WTC11 (cell line): ENCODE measurements at regions not wholly inside any gene's neighbourhood (a gene's known extent, or its start where the extent isn't known, plus 50 kb on each side); places are given as distances from the start of the nearest gene placed in this dataset.

ENCODE experiments used
- ATAC-seq: fragments of 200-7000 bp; cut with Tn5 transposase; 2 replicates; pipeline ENCODE4 v1.10.0; 2021; ENCODE audit warnings: mild to moderate bottlenecking, moderate library complexity
- CTCF ChIA-PET: fragments of 300-600 bp; sonication (Branson Sonifier 250); formaldehyde crosslinking; loops from one replicate; lab custom pipeline; 2021; ENCODE audit warnings: antibody characterized with exemption; lab: Charles Lee
- POLR2A ChIA-PET: fragments of 350-600 bp; sonication (Branson Sonifier 250); formaldehyde crosslinking; loops from one replicate; lab custom pipeline; 2021; ENCODE audit warnings: antibody characterized with exemption; lab: Charles Lee
- DNase-seq: peaks from one replicate; pipeline ENCODE4 v3.0.0; 2021; ENCODE audit warnings: low spot score
- H3K27ac Mint-ChIP-seq: 2 replicates; pipeline ENCODE4 v1.8.0; 2021; ENCODE audit warnings: mixed read lengths
- H3K27me3 Mint-ChIP-seq: 2 replicates; pipeline ENCODE4 v1.8.0; 2021; ENCODE audit warnings: low read depth, mild to moderate bottlenecking, moderate library complexity, mixed read lengths
- H3K36me3 Mint-ChIP-seq: 2 replicates; pipeline ENCODE4 v1.8.0; 2021; ENCODE audit warnings: mixed read lengths
- H3K4me1 Mint-ChIP-seq: 2 replicates; pipeline ENCODE4 v1.8.0; 2022; ENCODE audit warnings: mixed read lengths
- H3K4me3 Mint-ChIP-seq: 2 replicates; pipeline ENCODE4 v1.8.0; 2021; ENCODE audit warnings: mild to moderate bottlenecking, moderate library complexity, mixed read lengths
- H3K9me3 Mint-ChIP-seq: 2 replicates; pipeline ENCODE4 v1.8.0; 2021; ENCODE audit warnings: mixed read lengths
- EMX1 ChIP-seq: fragments of 250-450 bp; sonication (Bioruptor Pico); IDR thresholded peaks from 2 replicates; pipeline ENCODE4 v1.8.0; 2021; ENCODE audit warnings: mild to moderate bottlenecking
- GTF2I ChIP-seq: fragments of 250-450 bp; sonication (Bioruptor Pico); conservative IDR thresholded peaks from 2 replicates; pipeline ENCODE4 v1.4.0; 2021; ENCODE audit warnings: mild to moderate bottlenecking
- NFYB ChIP-seq: sonication (generic); formaldehyde crosslinking; conservative IDR thresholded peaks from 2 replicates; pipeline ENCODE4 v1.8.0; 2022; ENCODE audit warnings: low read depth, missing genetic modification reagents
- SP1 ChIP-seq: sonication (generic); formaldehyde crosslinking; conservative IDR thresholded peaks from 2 replicates; pipeline ENCODE4 v1.8.1; 2022; ENCODE audit warnings: missing genetic modification reagents
- TEAD1 ChIP-seq: sonication (generic); formaldehyde crosslinking; IDR thresholded peaks from 2 replicates; pipeline ENCODE4 v1.8.0; 2022; ENCODE audit warnings: mild to moderate bottlenecking, missing genetic modification reagents
- ZNF317 ChIP-seq: sonication (generic); formaldehyde crosslinking; IDR thresholded peaks from 2 replicates; pipeline ENCODE4 v1.8.1; 2023; ENCODE audit warnings: low read depth, mild to moderate bottlenecking, moderate library complexity, missing genetic modification reagents, borderline replicate concordance
- ZNF396 ChIP-seq: fragments of 250-450 bp; sonication (Bioruptor Pico); IDR thresholded peaks from 2 replicates; pipeline ENCODE4 v1.8.0; 2021; ENCODE audit warnings: mild to moderate bottlenecking, moderate library complexity, borderline replicate concordance
- ZNF416 ChIP-seq: fragments of 250-450 bp; sonication (Bioruptor Pico); IDR thresholded peaks from 2 replicates; pipeline ENCODE4 v1.9.0; 2021; ENCODE audit warnings: mild to moderate bottlenecking, inconsistent platforms
- ZNF423 ChIP-seq: fragments of 250-450 bp; sonication (Bioruptor Pico); IDR thresholded peaks from 2 replicates; pipeline ENCODE4 v2.1.2; 2022; ENCODE audit warnings: mild to moderate bottlenecking, moderate library complexity
- TF ChIP-seq, protein P1 (sequence below): fragments of 200-600 bp; IDR thresholded peaks from 2 replicates; pipeline ENCODE4 v1.8.0; 2022; ENCODE audit warnings: antibody characterized with exemption
- TF ChIP-seq, protein P2 (sequence below): sonication (generic); formaldehyde crosslinking; IDR thresholded peaks from 2 replicates; pipeline ENCODE4 v1.8.0; 2023; ENCODE audit warnings: missing genetic modification reagents, mild to moderate bottlenecking, borderline replicate concordance
- TF ChIP-seq, protein P3 (sequence below): fragments of 250-450 bp; sonication (Bioruptor Pico); IDR thresholded peaks from 2 replicates; pipeline ENCODE4 v1.8.0; 2021; ENCODE audit warnings: mild to moderate bottlenecking
- TF ChIP-seq, protein P4 (sequence below): sonication (generic); formaldehyde crosslinking; IDR thresholded peaks from 2 replicates; pipeline ENCODE4 v1.8.1; 2023; ENCODE audit warnings: mild to moderate bottlenecking, missing genetic modification reagents, borderline replicate concordance
- TF ChIP-seq, protein P5 (sequence below): sonication (generic); formaldehyde crosslinking; IDR thresholded peaks from 2 replicates; pipeline ENCODE4 v1.8.1; 2023; ENCODE audit warnings: mild to moderate bottlenecking, moderate library complexity, missing genetic modification reagents

DNA sequence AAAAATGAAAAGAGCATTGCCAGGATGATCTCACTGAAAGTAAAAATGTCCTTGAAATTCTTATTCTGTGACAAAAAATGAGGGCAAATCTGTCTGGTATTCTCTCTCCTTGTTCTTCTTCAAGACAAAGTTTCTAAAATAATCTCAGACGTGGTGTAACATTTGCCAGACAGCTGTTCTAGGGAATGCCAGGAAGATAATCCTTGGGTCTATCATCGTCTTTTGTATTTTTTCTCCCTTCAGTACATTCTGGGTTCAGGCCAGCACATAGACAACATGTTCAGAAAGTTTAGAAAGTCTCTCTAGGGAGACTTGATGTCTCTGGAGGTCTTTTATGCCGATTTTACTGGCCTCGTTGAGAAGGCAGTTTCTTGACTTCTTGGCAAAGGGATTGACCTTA, 121.2 kb upstream of the HES1 start (continued):
- TF ChIP-seq ZNF396 (CRISPR knock-in tag), result no peak

DNA sequence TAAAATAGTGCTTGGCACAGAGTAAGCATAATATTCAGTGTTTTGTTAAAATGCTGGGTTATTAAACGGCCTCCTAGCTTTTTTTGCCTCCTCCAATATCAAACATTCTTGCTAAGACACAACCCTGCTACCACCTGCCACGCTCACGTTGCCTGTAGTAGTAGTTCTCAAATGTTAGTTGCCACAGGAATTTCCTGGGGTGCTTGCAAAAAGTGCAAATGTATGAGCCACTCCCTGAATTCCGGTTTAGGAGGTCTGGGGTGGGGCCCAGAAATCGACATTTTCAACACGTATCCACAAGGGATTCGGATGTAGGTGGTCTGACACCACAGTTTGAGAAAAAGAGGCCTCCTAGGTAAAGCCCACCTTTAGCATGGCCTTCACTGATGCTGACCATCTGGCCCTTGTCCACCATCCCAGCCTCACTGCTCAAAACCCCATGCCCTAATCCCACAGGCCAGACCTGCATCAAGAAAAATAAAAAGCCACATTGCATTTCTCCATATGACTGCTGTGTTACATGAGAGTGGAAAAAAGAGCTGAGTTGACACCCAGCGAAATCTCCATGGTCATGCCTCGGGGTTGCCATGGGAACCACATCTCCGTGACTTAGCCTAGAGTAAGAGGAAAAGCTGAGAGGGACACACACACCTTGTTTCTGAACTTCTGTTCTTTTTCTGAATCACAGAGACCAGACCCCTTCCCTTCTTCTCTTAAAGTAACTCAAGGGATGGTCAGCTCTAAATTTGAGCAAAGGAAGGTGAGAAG, 116.4 kb upstream of the HES1 start:
- ATAC-seq (no peak), DNase-seq (no peak)
- Mint-ChIP-seq H3K36me3 (no peaks in the 10 kb centered on the region), H3K9me3 (no peaks in the 10 kb centered on the region), H3K4me3 (no peak overlapping the region), H3K4me1 (peaks cover 15% of the 10 kb centered on the region), H3K27ac (no peak overlapping the region), H3K27me3 (no peaks in the 10 kb centered on the region)
- ChIA-PET CTCF (no interaction called here), POLR2A (no interaction called here)
- no peak for TF ChIP-seq TEAD1 (CRISPR knock-in tag)
- TF ChIP-seq, protein P1, sequence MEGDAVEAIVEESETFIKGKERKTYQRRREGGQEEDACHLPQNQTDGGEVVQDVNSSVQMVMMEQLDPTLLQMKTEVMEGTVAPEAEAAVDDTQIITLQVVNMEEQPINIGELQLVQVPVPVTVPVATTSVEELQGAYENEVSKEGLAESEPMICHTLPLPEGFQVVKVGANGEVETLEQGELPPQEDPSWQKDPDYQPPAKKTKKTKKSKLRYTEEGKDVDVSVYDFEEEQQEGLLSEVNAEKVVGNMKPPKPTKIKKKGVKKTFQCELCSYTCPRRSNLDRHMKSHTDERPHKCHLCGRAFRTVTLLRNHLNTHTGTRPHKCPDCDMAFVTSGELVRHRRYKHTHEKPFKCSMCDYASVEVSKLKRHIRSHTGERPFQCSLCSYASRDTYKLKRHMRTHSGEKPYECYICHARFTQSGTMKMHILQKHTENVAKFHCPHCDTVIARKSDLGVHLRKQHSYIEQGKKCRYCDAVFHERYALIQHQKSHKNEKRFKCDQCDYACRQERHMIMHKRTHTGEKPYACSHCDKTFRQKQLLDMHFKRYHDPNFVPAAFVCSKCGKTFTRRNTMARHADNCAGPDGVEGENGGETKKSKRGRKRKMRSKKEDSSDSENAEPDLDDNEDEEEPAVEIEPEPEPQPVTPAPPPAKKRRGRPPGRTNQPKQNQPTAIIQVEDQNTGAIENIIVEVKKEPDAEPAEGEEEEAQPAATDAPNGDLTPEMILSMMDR, result no peak
- TF ChIP-seq SP1 (CRISPR knock-in tag), result no peak
- no peak for TF ChIP-seq GTF2I (CRISPR knock-in tag)
- TF ChIP-seq, protein P2, sequence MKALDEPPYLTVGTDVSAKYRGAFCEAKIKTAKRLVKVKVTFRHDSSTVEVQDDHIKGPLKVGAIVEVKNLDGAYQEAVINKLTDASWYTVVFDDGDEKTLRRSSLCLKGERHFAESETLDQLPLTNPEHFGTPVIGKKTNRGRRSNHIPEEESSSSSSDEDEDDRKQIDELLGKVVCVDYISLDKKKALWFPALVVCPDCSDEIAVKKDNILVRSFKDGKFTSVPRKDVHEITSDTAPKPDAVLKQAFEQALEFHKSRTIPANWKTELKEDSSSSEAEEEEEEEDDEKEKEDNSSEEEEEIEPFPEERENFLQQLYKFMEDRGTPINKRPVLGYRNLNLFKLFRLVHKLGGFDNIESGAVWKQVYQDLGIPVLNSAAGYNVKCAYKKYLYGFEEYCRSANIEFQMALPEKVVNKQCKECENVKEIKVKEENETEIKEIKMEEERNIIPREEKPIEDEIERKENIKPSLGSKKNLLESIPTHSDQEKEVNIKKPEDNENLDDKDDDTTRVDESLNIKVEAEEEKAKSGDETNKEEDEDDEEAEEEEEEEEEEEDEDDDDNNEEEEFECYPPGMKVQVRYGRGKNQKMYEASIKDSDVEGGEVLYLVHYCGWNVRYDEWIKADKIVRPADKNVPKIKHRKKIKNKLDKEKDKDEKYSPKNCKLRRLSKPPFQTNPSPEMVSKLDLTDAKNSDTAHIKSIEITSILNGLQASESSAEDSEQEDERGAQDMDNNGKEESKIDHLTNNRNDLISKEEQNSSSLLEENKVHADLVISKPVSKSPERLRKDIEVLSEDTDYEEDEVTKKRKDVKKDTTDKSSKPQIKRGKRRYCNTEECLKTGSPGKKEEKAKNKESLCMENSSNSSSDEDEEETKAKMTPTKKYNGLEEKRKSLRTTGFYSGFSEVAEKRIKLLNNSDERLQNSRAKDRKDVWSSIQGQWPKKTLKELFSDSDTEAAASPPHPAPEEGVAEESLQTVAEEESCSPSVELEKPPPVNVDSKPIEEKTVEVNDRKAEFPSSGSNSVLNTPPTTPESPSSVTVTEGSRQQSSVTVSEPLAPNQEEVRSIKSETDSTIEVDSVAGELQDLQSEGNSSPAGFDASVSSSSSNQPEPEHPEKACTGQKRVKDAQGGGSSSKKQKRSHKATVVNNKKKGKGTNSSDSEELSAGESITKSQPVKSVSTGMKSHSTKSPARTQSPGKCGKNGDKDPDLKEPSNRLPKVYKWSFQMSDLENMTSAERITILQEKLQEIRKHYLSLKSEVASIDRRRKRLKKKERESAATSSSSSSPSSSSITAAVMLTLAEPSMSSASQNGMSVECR (CRISPR knock-in tag), result no peak
- TF ChIP-seq ZNF423 (CRISPR knock-in tag), result no peak
- no peak for TF ChIP-seq ZNF317 (CRISPR knock-in tag)
- no peak for TF ChIP-seq ZNF416 (CRISPR knock-in tag)
- TF ChIP-seq, protein P3, sequence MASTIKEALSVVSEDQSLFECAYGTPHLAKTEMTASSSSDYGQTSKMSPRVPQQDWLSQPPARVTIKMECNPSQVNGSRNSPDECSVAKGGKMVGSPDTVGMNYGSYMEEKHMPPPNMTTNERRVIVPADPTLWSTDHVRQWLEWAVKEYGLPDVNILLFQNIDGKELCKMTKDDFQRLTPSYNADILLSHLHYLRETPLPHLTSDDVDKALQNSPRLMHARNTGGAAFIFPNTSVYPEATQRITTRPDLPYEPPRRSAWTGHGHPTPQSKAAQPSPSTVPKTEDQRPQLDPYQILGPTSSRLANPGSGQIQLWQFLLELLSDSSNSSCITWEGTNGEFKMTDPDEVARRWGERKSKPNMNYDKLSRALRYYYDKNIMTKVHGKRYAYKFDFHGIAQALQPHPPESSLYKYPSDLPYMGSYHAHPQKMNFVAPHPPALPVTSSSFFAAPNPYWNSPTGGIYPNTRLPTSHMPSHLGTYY, result no peak
- TF ChIP-seq EMX1 (CRISPR knock-in tag), result no peak
- TF ChIP-seq NFYB, result no peak
- TF ChIP-seq, protein P4, sequence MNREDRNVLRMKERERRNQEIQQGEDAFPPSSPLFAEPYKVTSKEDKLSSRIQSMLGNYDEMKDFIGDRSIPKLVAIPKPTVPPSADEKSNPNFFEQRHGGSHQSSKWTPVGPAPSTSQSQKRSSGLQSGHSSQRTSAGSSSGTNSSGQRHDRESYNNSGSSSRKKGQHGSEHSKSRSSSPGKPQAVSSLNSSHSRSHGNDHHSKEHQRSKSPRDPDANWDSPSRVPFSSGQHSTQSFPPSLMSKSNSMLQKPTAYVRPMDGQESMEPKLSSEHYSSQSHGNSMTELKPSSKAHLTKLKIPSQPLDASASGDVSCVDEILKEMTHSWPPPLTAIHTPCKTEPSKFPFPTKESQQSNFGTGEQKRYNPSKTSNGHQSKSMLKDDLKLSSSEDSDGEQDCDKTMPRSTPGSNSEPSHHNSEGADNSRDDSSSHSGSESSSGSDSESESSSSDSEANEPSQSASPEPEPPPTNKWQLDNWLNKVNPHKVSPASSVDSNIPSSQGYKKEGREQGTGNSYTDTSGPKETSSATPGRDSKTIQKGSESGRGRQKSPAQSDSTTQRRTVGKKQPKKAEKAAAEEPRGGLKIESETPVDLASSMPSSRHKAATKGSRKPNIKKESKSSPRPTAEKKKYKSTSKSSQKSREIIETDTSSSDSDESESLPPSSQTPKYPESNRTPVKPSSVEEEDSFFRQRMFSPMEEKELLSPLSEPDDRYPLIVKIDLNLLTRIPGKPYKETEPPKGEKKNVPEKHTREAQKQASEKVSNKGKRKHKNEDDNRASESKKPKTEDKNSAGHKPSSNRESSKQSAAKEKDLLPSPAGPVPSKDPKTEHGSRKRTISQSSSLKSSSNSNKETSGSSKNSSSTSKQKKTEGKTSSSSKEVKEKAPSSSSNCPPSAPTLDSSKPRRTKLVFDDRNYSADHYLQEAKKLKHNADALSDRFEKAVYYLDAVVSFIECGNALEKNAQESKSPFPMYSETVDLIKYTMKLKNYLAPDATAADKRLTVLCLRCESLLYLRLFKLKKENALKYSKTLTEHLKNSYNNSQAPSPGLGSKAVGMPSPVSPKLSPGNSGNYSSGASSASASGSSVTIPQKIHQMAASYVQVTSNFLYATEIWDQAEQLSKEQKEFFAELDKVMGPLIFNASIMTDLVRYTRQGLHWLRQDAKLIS (CRISPR knock-in tag), result no peak
- TF ChIP-seq, protein P5, sequence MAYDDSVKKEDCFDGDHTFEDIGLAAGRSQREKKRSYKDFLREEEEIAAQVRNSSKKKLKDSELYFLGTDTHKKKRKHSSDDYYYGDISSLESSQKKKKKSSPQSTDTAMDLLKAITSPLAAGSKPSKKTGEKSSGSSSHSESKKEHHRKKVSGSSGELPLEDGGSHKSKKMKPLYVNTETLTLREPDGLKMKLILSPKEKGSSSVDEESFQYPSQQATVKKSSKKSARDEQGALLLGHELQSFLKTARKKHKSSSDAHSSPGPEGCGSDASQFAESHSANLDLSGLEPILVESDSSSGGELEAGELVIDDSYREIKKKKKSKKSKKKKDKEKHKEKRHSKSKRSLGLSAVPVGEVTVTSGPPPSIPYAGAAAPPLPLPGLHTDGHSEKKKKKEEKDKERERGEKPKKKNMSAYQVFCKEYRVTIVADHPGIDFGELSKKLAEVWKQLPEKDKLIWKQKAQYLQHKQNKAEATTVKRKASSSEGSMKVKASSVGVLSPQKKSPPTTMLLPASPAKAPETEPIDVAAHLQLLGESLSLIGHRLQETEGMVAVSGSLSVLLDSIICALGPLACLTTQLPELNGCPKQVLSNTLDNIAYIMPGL (CRISPR knock-in tag), result no peak
